PC-3 (cell line): ENCODE measurements at regions not wholly inside any gene's neighbourhood (a gene's known extent, or its start where the extent isn't known, plus 50 kb on each side); places are given as distances from the start of the nearest gene placed in this dataset.

Source experiments
- EZH2 ChIP-seq: fragments of 300-600 bp; sonication (generic); IDR thresholded peaks from one replicate; pipeline ENCODE4 v1.6.1; 2017; ENCODE audit warnings: antibody characterized with exemption, mild to moderate bottlenecking, low read length; ENCODE audit not compliant: unreplicated experiment
- EZH2phosphoT487 ChIP-seq: fragments of 300-600 bp; sonication (generic); IDR thresholded peaks from 2 replicates; pipeline ENCODE4 v1.6.1; 2018; ENCODE audit warnings: mild to moderate bottlenecking, antibody characterized with exemption, low read length, borderline replicate concordance
- TF ChIP-seq, protein P1 (sequence below): fragments of 300-600 bp; sonication (generic); conservative IDR thresholded peaks from 2 replicates; pipeline ENCODE4 v1.5.1; 2017; ENCODE audit warnings: antibody characterized with exemption, low read depth, mild to moderate bottlenecking, low read length

DNA sequence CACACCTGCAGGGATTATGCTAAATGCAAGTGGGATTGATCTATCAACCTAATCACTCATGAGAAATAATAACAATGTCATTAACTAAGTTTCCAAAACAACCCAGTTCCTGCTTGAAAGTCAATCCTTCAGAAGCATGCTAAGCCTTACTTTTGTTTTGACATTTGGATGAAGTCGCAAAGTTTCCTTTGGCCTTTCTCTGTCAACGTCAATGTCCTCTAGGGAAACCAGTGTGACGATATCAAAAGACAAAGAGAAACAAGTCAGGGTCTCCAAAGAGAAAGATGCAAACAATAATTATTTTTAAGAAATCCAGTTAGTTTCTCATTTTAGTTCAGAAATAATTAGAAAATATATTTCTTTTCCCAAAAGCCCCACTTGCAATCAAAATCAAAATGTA is 86.7 kb upstream of the SRD5A3 start:
- TF ChIP-seq EZH2: no peak
- TF ChIP-seq, protein P1, sequence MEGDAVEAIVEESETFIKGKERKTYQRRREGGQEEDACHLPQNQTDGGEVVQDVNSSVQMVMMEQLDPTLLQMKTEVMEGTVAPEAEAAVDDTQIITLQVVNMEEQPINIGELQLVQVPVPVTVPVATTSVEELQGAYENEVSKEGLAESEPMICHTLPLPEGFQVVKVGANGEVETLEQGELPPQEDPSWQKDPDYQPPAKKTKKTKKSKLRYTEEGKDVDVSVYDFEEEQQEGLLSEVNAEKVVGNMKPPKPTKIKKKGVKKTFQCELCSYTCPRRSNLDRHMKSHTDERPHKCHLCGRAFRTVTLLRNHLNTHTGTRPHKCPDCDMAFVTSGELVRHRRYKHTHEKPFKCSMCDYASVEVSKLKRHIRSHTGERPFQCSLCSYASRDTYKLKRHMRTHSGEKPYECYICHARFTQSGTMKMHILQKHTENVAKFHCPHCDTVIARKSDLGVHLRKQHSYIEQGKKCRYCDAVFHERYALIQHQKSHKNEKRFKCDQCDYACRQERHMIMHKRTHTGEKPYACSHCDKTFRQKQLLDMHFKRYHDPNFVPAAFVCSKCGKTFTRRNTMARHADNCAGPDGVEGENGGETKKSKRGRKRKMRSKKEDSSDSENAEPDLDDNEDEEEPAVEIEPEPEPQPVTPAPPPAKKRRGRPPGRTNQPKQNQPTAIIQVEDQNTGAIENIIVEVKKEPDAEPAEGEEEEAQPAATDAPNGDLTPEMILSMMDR: no peak
- TF ChIP-seq EZH2phosphoT487: no peak
